ENCODE measurements at regions not wholly inside any gene's neighbourhood (a gene's known extent, or its start where the extent isn't known, plus 50 kb on each side); places are given as distances from the start of the nearest gene placed in this dataset.
"Not testable (repeated sequence)": the region's sequence is repeated elsewhere in the genome, so short reads cannot be mapped to it uniquely, and the experiment has no call there.

GRCh38 chr3:158026236-158026635 is 80.0 kb downstream of the SHOX2 start:
- no peak for DNase-seq

DNA sequence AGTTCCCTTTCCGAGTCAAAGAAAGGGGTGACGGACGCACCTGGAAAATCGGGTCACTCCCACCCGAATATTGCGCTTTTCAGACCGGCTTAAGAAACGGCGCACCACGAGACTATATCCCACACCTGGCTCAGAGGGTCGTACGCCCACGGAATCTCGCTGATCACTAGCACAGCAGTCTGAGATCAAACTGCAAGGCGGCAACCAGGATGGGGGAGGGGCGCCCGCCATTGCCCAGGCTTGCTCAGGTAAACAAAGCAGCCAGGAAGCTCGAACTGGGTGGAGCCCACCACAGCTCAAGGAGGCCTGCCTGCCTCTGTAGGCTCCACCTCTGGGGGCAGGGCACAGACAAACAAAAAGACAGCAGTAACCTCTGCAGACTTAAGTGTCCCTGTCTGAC is 86.3 kb downstream of the SHOX2 start:
- DNase-seq, result not testable (repeated sequence)

- no peak for DNase-seq
These were observed 87.8 kb downstream of the SHOX2 start for GRCh38 chr3:158018462-158018861.

- no peak for DNase-seq
These were observed 93.3 kb downstream of the SHOX2 start for GRCh38 chr3:158012901-158013300.

DNA sequence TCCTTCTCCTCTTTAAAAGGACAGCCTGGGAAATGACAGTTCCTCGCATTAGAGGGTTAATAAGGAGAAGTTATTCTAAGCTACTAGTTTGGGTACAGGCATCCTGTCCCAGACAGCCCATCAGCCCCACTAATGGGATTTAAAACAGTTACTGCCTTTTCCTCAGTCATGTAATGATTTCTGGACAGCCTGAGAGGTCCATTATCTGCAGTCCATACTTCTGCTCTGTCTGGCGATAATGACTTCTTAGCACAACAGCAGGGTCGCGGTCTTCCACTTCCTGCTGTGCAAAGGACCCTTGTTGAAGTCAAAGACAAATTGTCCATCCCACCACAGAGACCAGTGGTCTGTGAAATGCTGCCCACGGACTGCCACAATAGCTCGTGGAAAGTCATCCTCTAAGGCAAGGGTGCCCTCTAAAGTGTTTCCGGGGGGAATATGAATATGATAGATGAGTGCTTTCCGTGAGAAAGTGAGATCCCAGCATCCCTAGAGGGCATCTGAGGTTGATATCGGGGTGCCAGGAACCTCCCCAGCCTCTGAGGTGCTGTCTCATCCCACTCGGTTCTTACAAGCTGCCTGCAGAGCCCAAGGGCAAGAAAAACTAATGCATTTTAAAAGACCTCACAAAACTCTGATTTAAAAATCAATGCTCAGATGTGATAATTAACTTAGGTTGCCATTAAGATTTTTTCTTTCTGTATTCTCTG is 100.7 kb downstream of the SHOX2 start:
- DNase-seq, result no peak

DNA sequence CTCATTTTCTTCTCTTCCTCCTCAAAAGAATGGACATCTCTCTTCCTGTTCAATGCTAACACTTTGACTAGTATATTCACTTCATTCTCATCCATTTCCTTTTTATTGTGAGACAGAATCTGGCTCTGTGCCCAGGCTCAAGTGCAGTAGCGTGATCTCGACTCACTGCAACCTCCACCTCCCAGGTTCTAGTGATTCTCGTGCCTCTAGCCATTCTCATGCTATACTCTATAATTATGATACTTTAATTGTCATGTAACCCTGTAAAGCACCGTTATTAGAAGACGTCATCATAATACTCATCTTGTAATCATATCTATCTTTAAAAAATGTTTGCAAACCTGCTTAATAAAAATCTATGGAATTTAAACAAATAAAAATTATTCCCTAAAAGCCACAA is 107.0 kb downstream of the SHOX2 start:
- DNase-seq, result no peak

- no peak for DNase-seq
These were observed 123.9 kb downstream of the SHOX2 start for GRCh38 chr3:157982359-157982758.

GRCh38 chr3:157981819-157982218 is 124.4 kb downstream of the SHOX2 start:
- no peak for DNase-seq

DNA sequence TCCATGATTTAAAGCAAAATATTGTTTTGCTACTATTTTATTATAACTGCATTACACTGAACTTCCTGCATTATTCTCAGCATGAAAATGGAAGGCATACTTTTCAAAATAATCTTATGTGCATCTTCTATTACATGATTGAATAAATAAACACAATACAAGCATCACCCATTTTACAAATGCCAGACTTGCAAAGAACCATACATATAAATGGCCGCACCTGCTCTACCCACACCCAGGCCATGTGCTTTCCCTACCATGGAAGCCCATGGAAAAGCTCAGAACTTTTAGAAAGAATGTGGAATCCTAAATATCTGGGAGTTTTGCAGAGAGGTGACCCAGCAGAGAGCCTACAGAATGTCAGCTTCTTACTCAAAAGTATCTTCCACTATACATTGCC is 127.2 kb downstream of the SHOX2 start:
- no peak for DNase-seq

GRCh38 chr3:157961665-157962064 is 144.6 kb downstream of the SHOX2 start:
- DNase-seq, result no peak

GRCh38 chr3:157958457-157958856 is 147.8 kb downstream of the SHOX2 start:
- no peak for DNase-seq

GRCh38 chr3:157956850-157957249 is 149.4 kb downstream of the SHOX2 start:
- no peak for DNase-seq

DNA sequence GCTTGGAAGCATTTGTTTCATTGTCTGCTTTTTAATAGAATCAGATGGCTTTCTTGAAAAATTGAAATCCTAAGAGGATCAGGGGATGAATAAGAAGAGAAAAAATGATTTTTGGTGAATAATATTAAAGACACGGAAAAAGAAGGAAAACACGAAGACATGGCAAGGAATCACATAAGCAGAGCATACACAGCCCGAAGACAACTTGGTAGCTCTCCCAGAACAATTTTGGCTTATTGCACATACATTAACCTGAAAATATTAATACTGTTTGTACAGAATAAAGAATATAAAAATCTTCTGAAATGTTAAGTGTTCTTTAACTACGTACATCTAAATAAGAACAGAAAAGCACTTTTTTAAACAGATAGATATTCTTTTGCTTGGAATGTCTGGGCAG is 150.0 kb downstream of the SHOX2 start:
- DNase-seq, result no peak

DNA sequence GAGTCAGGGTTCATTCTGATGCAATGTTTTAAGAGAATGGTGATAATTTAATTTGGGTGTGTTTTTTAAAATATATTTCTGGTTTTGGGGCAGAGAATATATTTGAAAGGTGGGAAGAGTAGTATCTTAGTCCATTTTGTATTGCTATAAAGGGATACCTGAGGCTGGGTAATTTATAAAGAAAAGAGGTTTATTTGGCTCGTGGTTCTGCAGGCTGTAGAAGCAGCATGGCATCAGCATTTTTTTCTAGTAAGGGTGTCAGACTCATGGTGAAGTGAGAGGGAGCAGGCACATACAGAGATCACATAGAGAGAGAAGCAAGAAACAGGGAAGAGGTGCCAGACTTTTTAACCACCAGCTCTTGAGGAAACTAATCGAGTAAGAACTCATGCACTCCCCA is 152.7 kb downstream of the SHOX2 start:
- DNase-seq, result no peak

DNA sequence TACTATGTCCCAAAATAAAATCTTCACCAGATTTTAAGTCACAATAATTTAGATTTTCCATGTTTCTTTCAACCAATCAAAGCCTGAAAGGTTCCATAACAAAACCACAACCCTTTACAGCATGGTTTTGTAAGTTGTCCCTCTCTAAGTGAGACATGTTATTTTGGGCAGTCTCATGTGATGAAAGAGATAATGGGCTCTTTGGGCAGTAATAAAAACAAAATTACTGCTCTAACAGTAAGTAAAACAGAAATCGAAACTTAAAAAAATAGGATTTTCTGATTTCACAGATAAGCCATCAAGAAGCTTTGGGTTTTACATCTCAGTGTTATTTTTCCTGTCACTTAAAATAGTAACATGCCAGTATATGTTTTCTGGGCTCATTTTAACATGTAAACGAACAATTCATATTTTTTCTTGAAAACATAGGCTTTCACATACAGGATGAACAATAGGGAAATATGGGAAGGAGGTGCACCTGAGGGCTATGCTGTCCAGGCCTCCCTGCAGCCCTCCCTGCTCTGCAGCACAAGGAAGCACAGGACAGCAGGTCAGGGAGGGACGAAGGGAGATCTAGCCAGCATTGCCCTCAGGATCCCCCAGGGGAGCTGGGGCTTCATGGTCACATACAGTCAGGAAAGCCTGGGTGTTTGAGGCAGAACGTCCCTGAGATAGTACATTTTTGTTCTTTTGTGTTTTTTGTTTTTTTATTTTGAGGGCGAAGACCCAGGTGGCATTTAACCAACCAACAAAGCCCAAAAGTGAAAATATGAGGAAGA is 157.4 kb downstream of the SHOX2 start:
- no peak for DNase-seq

DNA sequence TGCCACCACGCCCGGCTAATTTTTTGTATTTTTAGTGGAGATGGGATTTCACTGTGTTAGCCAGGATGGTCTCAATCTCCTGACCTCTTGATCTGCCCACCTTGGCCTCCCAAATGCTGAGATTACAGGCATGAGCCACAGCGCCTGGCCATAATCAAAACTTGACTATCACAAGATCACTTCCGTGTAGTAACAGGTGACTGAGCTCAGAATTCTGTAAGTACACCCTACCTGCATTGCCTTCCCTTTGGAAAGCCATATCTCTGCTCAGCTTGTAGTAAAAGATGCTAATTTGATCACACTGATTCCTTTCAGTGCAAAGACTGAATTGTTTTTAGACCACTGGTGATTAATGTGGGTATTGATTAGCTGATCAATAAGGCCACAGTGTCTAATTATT is 167.1 kb downstream of the SHOX2 start:
- DNase-seq, result no peak

- DNase-seq, result no peak
These were observed 168.0 kb downstream of the SHOX2 start for GRCh38 chr3:157938154-157938779.

GRCh38 chr3:157931517-157931916 is 174.7 kb downstream of the SHOX2 start:
- no peak for DNase-seq

GRCh38 chr3:157930000-157930780 is 176.0 kb downstream of the SHOX2 start:
- DNase-seq, result no peak

- no peak for DNase-seq
These were observed 179.4 kb downstream of the SHOX2 start for GRCh38 chr3:157926822-157927221.

DNA sequence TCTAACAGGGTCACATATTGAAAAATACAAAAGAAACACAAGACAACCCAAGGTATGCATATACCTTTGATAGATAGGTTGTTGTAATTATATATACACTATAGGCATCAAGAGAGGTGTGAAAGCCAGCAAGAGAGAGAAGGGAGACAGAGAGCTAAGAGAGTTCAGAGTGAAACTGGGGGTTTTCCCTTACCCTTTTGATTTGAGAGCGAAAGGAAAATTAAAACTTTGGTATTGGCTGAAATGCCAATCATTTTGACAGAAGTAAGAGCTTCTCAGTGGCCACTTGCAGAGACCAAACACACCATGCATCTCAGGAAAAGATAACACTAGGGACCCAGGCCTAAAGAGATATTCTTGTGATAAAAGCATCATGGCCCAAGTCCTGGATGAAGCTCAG is 183.6 kb downstream of the SHOX2 start:
- no peak for DNase-seq

DNA sequence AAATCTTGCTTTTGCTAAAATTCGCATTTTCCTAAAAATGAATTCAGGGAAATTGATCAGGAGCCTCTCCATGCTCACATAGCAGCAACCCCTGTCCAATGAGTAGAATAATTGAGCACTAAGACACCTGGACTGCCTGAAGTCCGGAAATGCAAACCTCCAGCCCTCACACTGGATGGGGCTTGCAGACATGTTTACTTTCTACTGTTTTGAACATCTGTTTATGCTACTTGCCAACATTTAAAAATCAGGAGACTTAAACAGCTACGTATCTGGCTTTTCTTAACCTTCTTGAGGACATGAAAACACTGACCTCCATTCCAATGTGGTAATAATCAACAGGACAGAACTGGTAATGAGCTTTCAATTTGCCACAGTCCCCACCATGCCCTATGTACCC is 184.4 kb downstream of the SHOX2 start:
- no peak for DNase-seq
